Astrocyte of the spinal cord (primary cell): ENCODE measurements at regions not wholly inside any gene's neighbourhood (a gene's known extent, or its start where the extent isn't known, plus 50 kb on each side); places are given as distances from the start of the nearest gene placed in this dataset.

Experiments used
- DNase-seq: peaks from one replicate; pipeline ENCODE4 v3.0.0; 2011; ENCODE audit warnings: low read depth, low spot score
- H3K4me3 ChIP-seq: 2 replicates; pipeline ENCODE4 v1.5.1; 2011; ENCODE audit warnings: low read depth, mild to moderate bottlenecking, low read length, moderate library complexity
- CTCF ChIP-seq: IDR thresholded peaks from 2 replicates; pipeline ENCODE4 v1.5.1; 2012; ENCODE audit warnings: low read depth, mild to moderate bottlenecking, low read length, inconsistent platforms
- in situ Hi-C: cut with HindIII; loops from 2 replicates; pipeline ENCODE4 v1.10.0; 2017; ENCODE audit warnings: low sequenced_read_pairs

GRCh38 chr2:152227969-152228592, 52.5 kb upstream of the STAM2 start:
- in situ Hi-C loops = no loop called here
- no peak for TF ChIP-seq CTCF
- no peak for DNase-seq

GRCh38 chr2:152231446-152231845, 55.9 kb upstream of the STAM2 start:
- DNase-seq = no peak
- H3K4me3 ChIP-seq = no peak overlapping the region
- TF ChIP-seq CTCF = no peak
- in situ Hi-C loops = no loop called here

More at GRCh38 chr2:152227969-152228592, 52.5 kb upstream of the STAM2 start:
- no peak overlapping the region for H3K4me3 ChIP-seq

GRCh38 chr2:152234277-152234676, 58.7 kb upstream of the STAM2 start:
- no peak for TF ChIP-seq CTCF
- no peak overlapping the region for H3K4me3 ChIP-seq
- no peak for DNase-seq
- in situ Hi-C loops = no loop called here

GRCh38 chr2:152236191-152236925, 60.8 kb upstream of the STAM2 start:
- DNase-seq = no peak
- no peak for TF ChIP-seq CTCF
- in situ Hi-C loops = no loop called here
- no peak overlapping the region for H3K4me3 ChIP-seq

GRCh38 chr2:152238016-152238415, 62.5 kb upstream of the STAM2 start:
- no peak overlapping the region for H3K4me3 ChIP-seq
- in situ Hi-C loops = no loop called here
- DNase-seq = no peak
- TF ChIP-seq CTCF = no peak

GRCh38 chr2:152240559-152241231, 65.1 kb upstream of the STAM2 start:
- no peak overlapping the region for H3K4me3 ChIP-seq
- TF ChIP-seq CTCF = no peak
- peak; percentile 49 for DNase-seq
- in situ Hi-C loops = no loop called here
